Hematopoietic multipotent progenitor cell treated with erythropoietin and hydrocortisone succinate and interleukin-3 and kit ligand, for 8 days (in vitro differentiated cells): ENCODE measurements at regions not wholly inside any gene's neighbourhood (a gene's known extent, or its start where the extent isn't known, plus 50 kb on each side); places are given as distances from the start of the nearest gene placed in this dataset.
"Not testable (repeated sequence)": the region's sequence is repeated elsewhere in the genome, so short reads cannot be mapped to it uniquely, and the experiment has no call there.

Experiments used
- DNase-seq: peaks from one replicate; pipeline ENCODE4 v3.0.0-alpha.2; 2015

- DNase-seq, result not testable (repeated sequence)
Observed at GRCh38 chr9:40592406-40592805, 536.1 kb downstream of the FOXD4L6 start.

- not testable (repeated sequence) for DNase-seq
Observed at GRCh38 chr9:40591915-40592314, 536.6 kb downstream of the FOXD4L6 start.

- not testable (repeated sequence) for DNase-seq
Observed at GRCh38 chr9:40587475-40588195, 540.8 kb downstream of the FOXD4L6 start.

GRCh38 chr9:40584039-40584438 is 544.4 kb downstream of the FOXD4L6 start:
- DNase-seq, result not testable (repeated sequence)

- not testable (repeated sequence) for DNase-seq
Observed at GRCh38 chr9:40583230-40583629, 545.3 kb downstream of the FOXD4L6 start.

GRCh38 chr9:40578908-40579307 is 549.6 kb downstream of the FOXD4L6 start:
- DNase-seq, result peak; percentile 0
